PC-9 (cell line): ENCODE measurements at regions not wholly inside any gene's neighbourhood (a gene's known extent, or its start where the extent isn't known, plus 50 kb on each side); places are given as distances from the start of the nearest gene placed in this dataset.

Experiments
- CTCF ChIP-seq: fragments of 200-600 bp; sonication (generic); conservative IDR thresholded peaks from 2 replicates; pipeline ENCODE4 v1.6.1; 2017; ENCODE audit warnings: mixed run types, antibody characterized with exemption, mild to moderate bottlenecking, moderate library complexity
- EZH2 ChIP-seq: fragments of 200-600 bp; sonication (generic); IDR thresholded peaks from 2 replicates; pipeline ENCODE4 v1.8.0; 2017; ENCODE audit warnings: antibody characterized with exemption, low read depth

GRCh38 chr3:64848127-64848800 is 160.5 kb upstream of the ADAMTS9 start:
- TF ChIP-seq CTCF: no peak
- TF ChIP-seq EZH2: no peak
